HepG2 (cell line): ENCODE measurements at regions not wholly inside any gene's neighbourhood (a gene's known extent, or its start where the extent isn't known, plus 50 kb on each side); places are given as distances from the start of the nearest gene placed in this dataset.

Experiments
- ATAC-seq: fragments of 200-7000 bp; cut with Tn5 transposase; 3 replicates; pipeline ENCODE4 v1.9.1; 2020; ENCODE audit warnings: mild to moderate bottlenecking, moderate library complexity
- BruUV-seq: library from RNA; stranded (reverse); fragments of 400-500 nt; replicated peaks from 2 replicates; lab custom pipeline; 2021; lab: Mats Ljungman, UMichigan
- CTCF ChIA-PET: fragments of 300-600 bp; formaldehyde crosslinking; extraction: SDS; loops from one replicate; lab custom pipeline; 2021; ENCODE audit warnings: low total read pairs, inconsistent platforms, low intra/inter-chr PET ratio; lab: Yijun Ruan, JAX
- POLR2A ChIA-PET: fragments of 350-600 bp; sonication (Branson Sonifier 250); formaldehyde crosslinking; loops from one replicate; lab custom pipeline; 2020; ENCODE audit warnings: antibody characterized with exemption, inconsistent platforms; lab: Yijun Ruan, JAX
- DNase-seq: peaks from one replicate; pipeline ENCODE4 v3.0.0-alpha.2; 2015; ENCODE audit warnings: low spot score
- FAIRE-seq: peaks from 3 replicates; lab custom pipeline; 2011; peaks lifted over from hg19 to GRCh38; lab: Jason Lieb, UNC
- H2AFZ ChIP-seq: one replicate; pipeline ENCODE4 v1.6.1; 2011; ENCODE audit warnings: low read length, inconsistent platforms
- H3K27ac ChIP-seq: fragments of 300-600 bp; 3 replicates; pipeline ENCODE4 v1.8.0; 2011; ENCODE audit warnings: mixed run types, mild to moderate bottlenecking, mixed read lengths, low read length, inconsistent platforms; ENCODE audit not compliant: insufficient read depth; ENCODE audit errors: extremely low read length
- H3K27me3 ChIP-seq, 2 experiments: fragments of 200-600 bp in 1 of 2; 2 replicates in 1 of 2; 3 replicates in 1 of 2; pipeline versions ENCODE4 v1.6.0 to v1.8.0; 2011; ENCODE audit warnings: low read length in 2 of 2, mild to moderate bottlenecking in 2 of 2, moderate library complexity in 2 of 2, inconsistent platforms in 1 of 2; ENCODE audit not compliant: insufficient read depth in 2 of 2, control insufficient read depth in 1 of 2
- H3K36me3 ChIP-seq, 2 experiments: fragments of 200-600 bp in 1 of 2; replicated peaks in 1 of 2; 2 replicates in 1 of 2; 3 replicates in 1 of 2; pipeline versions ENCODE4 v1.5.1 to v1.8.0; 2011; ENCODE audit warnings: low read length in 2 of 2, inconsistent platforms in 1 of 2; ENCODE audit not compliant: insufficient read depth in 2 of 2, control insufficient read depth in 1 of 2
- H3K4me1 ChIP-seq: 2 replicates; pipeline ENCODE4 v1.5.1; 2012; ENCODE audit warnings: low read length, inconsistent platforms; ENCODE audit not compliant: insufficient read depth
- H3K4me2 ChIP-seq: 2 replicates; pipeline ENCODE4 v1.6.0; 2011; ENCODE audit warnings: low read depth, low read length, inconsistent platforms
- H3K4me3 ChIP-seq, 3 experiments: fragments of 200-600 bp in 1 of 3; sonication (generic), shearing (Covaris generic) in 1 of 3; replicated peaks in 1 of 3; 2 replicates each; pipeline ENCODE4 v1.5.1; 2011 to 2016; ENCODE audit warnings: low read length in 3 of 3, inconsistent platforms in 2 of 3, low read depth in 2 of 3, mild to moderate bottlenecking in 2 of 3, control low read depth in 1 of 3, mixed read lengths in 1 of 3; ENCODE audit not compliant: insufficient read depth in 1 of 3
- H3K79me2 ChIP-seq: one replicate; pipeline ENCODE4 v1.6.1; 2011; ENCODE audit warnings: low read length, inconsistent platforms; ENCODE audit not compliant: insufficient read depth
- H3K9ac ChIP-seq: 2 replicates; pipeline ENCODE4 v1.6.0; 2011; ENCODE audit warnings: mild to moderate bottlenecking, low read depth, low read length, inconsistent platforms; ENCODE audit not compliant: insufficient read depth
- H3K9me3 ChIP-seq: 2 replicates; pipeline ENCODE4 v1.5.1; 2012; ENCODE audit warnings: mild to moderate bottlenecking, low read length
- H4K20me1 ChIP-seq: 2 replicates; pipeline ENCODE4 v1.6.0; 2011; ENCODE audit warnings: inconsistent platforms, mild to moderate bottlenecking, low read length, moderate library complexity; ENCODE audit not compliant: insufficient read depth
- ELF4 ChIP-seq: sonication (generic); formaldehyde crosslinking; IDR thresholded peaks from 2 replicates; pipeline ENCODE4 v1.5.0; 2020; ENCODE audit warnings: missing genetic modification reagents, mild to moderate bottlenecking, moderate library complexity, borderline replicate concordance
- HDAC1 ChIP-seq: sonication (generic); formaldehyde crosslinking; IDR thresholded peaks from 2 replicates; pipeline ENCODE4 v1.5.1; 2020; ENCODE audit warnings: mild to moderate bottlenecking, missing genetic modification reagents
- HIC2 ChIP-seq: sonication (generic); formaldehyde crosslinking; IDR thresholded peaks from 2 replicates; pipeline ENCODE4 v1.9.0; 2022; ENCODE audit warnings: low read depth, missing genetic modification reagents
- HNF4A ChIP-seq: sonication (generic); formaldehyde crosslinking; IDR thresholded peaks from 2 replicates; pipeline ENCODE4 v1.4.0; 2020; ENCODE audit warnings: missing genetic modification reagents
- TBP ChIP-seq: sonication (generic); formaldehyde crosslinking; IDR thresholded peaks from 2 replicates; pipeline ENCODE4 v1.5.0; 2020; ENCODE audit warnings: missing genetic modification reagents
- TBX2 ChIP-seq: sonication (generic); formaldehyde crosslinking; IDR thresholded peaks from 2 replicates; pipeline ENCODE4 v1.5.0; 2020; ENCODE audit warnings: missing genetic modification reagents, mild to moderate bottlenecking, borderline replicate concordance
- ZFP36L2 ChIP-seq: sonication (generic); formaldehyde crosslinking; IDR thresholded peaks from 2 replicates; pipeline ENCODE4 v1.4.0; 2020; ENCODE audit warnings: missing genetic modification reagents
- ZNF317 ChIP-seq: sonication (generic); formaldehyde crosslinking; IDR thresholded peaks from 2 replicates; pipeline ENCODE4 v1.5.0; 2020; ENCODE audit warnings: mild to moderate bottlenecking, missing genetic modification reagents
- ZNF615 ChIP-seq: sonication (generic); formaldehyde crosslinking; IDR thresholded peaks from 2 replicates; pipeline ENCODE4 v1.5.0; 2020; ENCODE audit warnings: mild to moderate bottlenecking, missing genetic modification reagents, borderline replicate concordance
- ZNF772 ChIP-seq: sonication (generic); formaldehyde crosslinking; IDR thresholded peaks from 2 replicates; pipeline ENCODE4 v1.5.0; 2020; ENCODE audit warnings: mild to moderate bottlenecking, missing genetic modification reagents
- ZNF782 ChIP-seq: sonication (generic); formaldehyde crosslinking; IDR thresholded peaks from 2 replicates; pipeline ENCODE4 v1.4.0; 2020; ENCODE audit warnings: missing genetic modification reagents, mild to moderate bottlenecking, borderline replicate concordance
- WGBS: methylation state at CpG from one replicate; pipeline ENCODE4 v1.1.6; 2017; ENCODE audit warnings: low lambda C conversion rate; 5-methylcytosine and 5-hydroxymethylcytosine counted together
- in situ Hi-C: cut with HindIII; loops from 2 replicates; pipeline ENCODE4 v1.10.0; 2017; ENCODE audit warnings: low pct_unique_long_range_greater_than_20kb; ENCODE audit not compliant: extremely low pct_ligation_motif_present
- intact Hi-C: fragments of 100-400 bp; cut with micrococcal nuclease; formaldehyde crosslinking; loops from one replicate; pipeline ENCODE4 v1.10.0; 2022; ENCODE audit not compliant: unreplicated experiment
- TF ChIP-seq, protein P1 (sequence below): sonication (generic); formaldehyde crosslinking; IDR thresholded peaks from 2 replicates; pipeline ENCODE4 v1.5.0; 2020; ENCODE audit warnings: mild to moderate bottlenecking, missing genetic modification reagents, borderline replicate concordance

GRCh38 chr6:26164120-26164505 lies 76.9 kb downstream of the HFE start:
- H3K27me3 ChIP-seq = no peaks in the 10 kb centered on the region
- H3K4me2 ChIP-seq = no peak overlapping the region
- H3K27ac ChIP-seq = no peak overlapping the region
- no peak overlapping the region for H2AFZ ChIP-seq
- in situ Hi-C loops (no loop called here), intact Hi-C loops (no loop called here)
- FAIRE-seq (no peak), DNase-seq (no peak), ATAC-seq (no peak)
- WGBS = 33% methylated on average over 1 of the region's 1 CpG
- H3K4me3 ChIP-seq = no peak overlapping the region
- peaks cover 14% of the 10 kb centered on the region for H3K4me1 ChIP-seq
- BruUV-seq = no TSS peak
- H3K9ac ChIP-seq = no peak overlapping the region
- POLR2A ChIA-PET = interaction anchor here (1.4 kb wide), 1 partner anchor 40 kb away, joined by 6 read pairs; a partner anchor contains a TSS
- H3K79me2 ChIP-seq = peaks cover 4% of the 10 kb centered on the region
- no peaks in the 10 kb centered on the region for H3K36me3 ChIP-seq
- no peaks in the 10 kb centered on the region for H3K9me3 ChIP-seq
- CTCF ChIA-PET = no interaction called here
- H4K20me1 ChIP-seq = no peaks in the 10 kb centered on the region
- TF ChIP-seq ELF4 (CRISPR knock-in tag) = no peak
- TF ChIP-seq ZNF317 (CRISPR knock-in tag) = no peak
- no peak for TF ChIP-seq HDAC1
- no peak for TF ChIP-seq HNF4A
- TF ChIP-seq TBP = no peak
- no peak for TF ChIP-seq ZNF772 (CRISPR knock-in tag)

DNA sequence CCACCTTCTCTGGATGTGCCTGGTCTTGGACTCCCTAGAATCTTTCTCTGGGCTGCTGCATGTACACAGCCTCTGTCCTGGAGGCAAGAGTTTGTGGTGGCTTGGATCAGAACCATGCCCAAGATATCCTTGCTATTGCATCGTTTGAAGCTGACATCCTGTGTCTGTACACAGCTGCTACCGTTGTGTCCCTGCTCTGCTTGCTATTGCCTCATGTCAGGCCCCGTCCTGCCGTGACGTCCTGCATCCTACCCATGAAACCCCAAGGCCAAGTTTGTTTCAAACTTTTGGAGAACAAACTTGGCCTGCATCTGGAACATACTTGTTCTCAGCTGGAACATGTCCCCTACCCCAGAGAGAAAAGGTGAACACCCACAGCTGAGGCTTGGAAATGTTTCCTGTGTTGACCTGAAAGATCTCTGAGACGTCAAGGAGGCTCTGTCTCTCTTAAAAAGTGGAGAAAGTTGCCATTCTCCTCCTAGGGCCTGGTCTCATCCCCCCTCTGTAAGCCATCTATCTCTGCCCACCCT lies 78.1 kb downstream of the HFE start:
- CTCF ChIA-PET = no interaction called here
- Histone ChIP-seq H3K4me2 (no peak overlapping the region), H3K36me3 (no peaks in the 10 kb centered on the region), H3K27me3 (no peaks in the 10 kb centered on the region), H3K4me1 (peaks cover 2% of the 10 kb centered on the region; the same call in 1 of the 2 replicates), H3K9me3 (no peaks in the 10 kb centered on the region), H3K4me3 (no peak overlapping the region)
- ATAC-seq = peak; percentile 22
- TF ChIP-seq ZFP36L2 (CRISPR knock-in tag) = no peak
- TF ChIP-seq HIC2 (CRISPR knock-in tag) = no peak
- no peak for TF ChIP-seq ZNF782 (CRISPR knock-in tag)
- TF ChIP-seq TBX2 = no peak
- no peak for TF ChIP-seq ZNF615 (CRISPR knock-in tag)
- TF ChIP-seq, protein P1, sequence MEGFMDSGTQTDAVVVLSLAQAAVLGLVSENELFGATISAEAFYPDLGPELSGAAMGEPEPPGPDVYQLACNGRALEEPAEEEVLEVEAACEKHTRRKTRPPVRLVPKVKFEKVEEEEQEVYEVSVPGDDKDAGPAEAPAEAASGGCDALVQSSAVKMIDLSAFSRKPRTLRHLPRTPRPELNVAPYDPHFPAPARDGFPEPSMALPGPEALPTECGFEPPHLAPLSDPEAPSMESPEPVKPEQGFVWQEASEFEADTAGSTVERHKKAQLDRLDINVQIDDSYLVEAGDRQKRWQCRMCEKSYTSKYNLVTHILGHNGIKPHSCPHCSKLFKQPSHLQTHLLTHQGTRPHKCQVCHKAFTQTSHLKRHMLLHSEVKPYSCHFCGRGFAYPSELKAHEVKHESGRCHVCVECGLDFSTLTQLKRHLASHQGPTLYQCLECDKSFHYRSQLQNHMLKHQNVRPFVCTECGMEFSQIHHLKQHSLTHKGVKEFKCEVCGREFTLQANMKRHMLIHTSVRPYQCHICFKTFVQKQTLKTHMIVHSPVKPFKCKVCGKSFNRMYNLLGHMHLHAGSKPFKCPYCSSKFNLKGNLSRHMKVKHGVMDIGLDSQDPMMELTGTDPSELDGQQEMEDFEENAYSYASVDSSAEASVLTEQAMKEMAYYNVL (CRISPR knock-in tag) = no peak
- TF ChIP-seq, all 625 proteins: peak for 0
- Histone ChIP-seq H4K20me1 (no peaks in the 10 kb centered on the region), H2AFZ (no peak overlapping the region), H3K9ac (no peak overlapping the region), H3K27ac (no peak overlapping the region), H3K79me2 (no peaks in the 10 kb centered on the region)
- no peak for DNase-seq
- BruUV-seq = no TSS peak
- in situ Hi-C loops (no loop called here), intact Hi-C loops (no loop called here)
- POLR2A ChIA-PET = interaction anchor here (0.8 kb wide), 1 partner anchor 9 kb away, joined by 3 read pairs; no protein-coding TSS in a partner anchor
- WGBS = 67% methylated on average over 6 of the region's 6 CpGs
- no peak for FAIRE-seq
